Left cardiac atrium (tissue), 4 donors: ENCODE measurements at regions not wholly inside any gene's neighbourhood (a gene's known extent, or its start where the extent isn't known, plus 50 kb on each side); places are given as distances from the start of the nearest gene placed in this dataset.

Experiments
- ATAC-seq, 2 donors: fragments of 200-7000 bp; cut with Tn5 transposase; one replicate each; pipeline ENCODE4 v1.9.1; 2020; ENCODE audit warnings: mild to moderate bottlenecking in 2 of 2, moderate library complexity in 2 of 2
- DNase-seq: peaks from one replicate; pipeline ENCODE4 v3.0.0-alpha.2; 2020
- intact Hi-C, 2 donors: fragments of 100-400 bp; cut with DNase I; formaldehyde crosslinking; loops; one replicate each; pipeline versions ENCODE4 v1.14.1 to v1.15.1; 2022 to 2023
- donor health status: DM: no; HTN: yes; CAD: no.
- donor health status: DM: no; HTN: yes; CAD: no; lungs with severe emphysema.
- donor health status: DM: yes; HTN: yes; CAD: no.
- donor health status: Dilated cardiomyopathy.

GRCh38 chr3:35565048-35565447, 74.3 kb upstream of the ARPP21 start:
- DNase-seq (no peak), ATAC-seq (no peak)
- intact Hi-C loops: no loop called here
